Motor neuron (in vitro differentiated cells): ENCODE measurements at regions not wholly inside any gene's neighbourhood (a gene's known extent, or its start where the extent isn't known, plus 50 kb on each side); places are given as distances from the start of the nearest gene placed in this dataset.
A peak's percentile ranks its signal among the peaks of the same experiment; 100 is the strongest.
"Not testable (repeated sequence)": the region's sequence is repeated elsewhere in the genome, so short reads cannot be mapped to it uniquely, and the experiment has no call there.

Experiments used
- ATAC-seq, 8 experiments: fragments of 200-7000 bp; cut with Tn5 transposase; replicated peaks in 6 of 8; 2 replicates each; pipeline ENCODE4 v1.8.0; 2021; ENCODE audit warnings: mild to moderate bottlenecking in 8 of 8, moderate library complexity in 8 of 8
- H3K27ac ChIP-seq, 2 donors: fragments of 250-450 bp; sonication (Bioruptor Pico); 2 replicates each; pipeline ENCODE4 v1.9.0; 2021; ENCODE audit warnings: antibody characterized with exemption in 2 of 2, mild to moderate bottlenecking in 2 of 2, moderate library complexity in 1 of 2
- H3K4me1 ChIP-seq, 2 donors: fragments of 250-450 bp; sonication (Bioruptor Pico); replicated peaks in 1 of 2; 2 replicates each; pipeline ENCODE4 v1.6.1; 2021; ENCODE audit warnings: antibody characterized with exemption in 2 of 2, mild to moderate bottlenecking in 2 of 2, moderate library complexity in 1 of 2
- H3K4me3 ChIP-seq, 5 donors: fragments of 250-450 bp; sonication (Bioruptor Pico); 2 replicates each; pipeline ENCODE4 v1.9.0; 2021; ENCODE audit warnings: antibody characterized with exemption in 5 of 5, mild to moderate bottlenecking in 5 of 5, moderate library complexity in 4 of 5
- WGBS, 10 experiments: fragments of 450-650 bp; shearing (Covaris generic); methylation state at CpG; one replicate each; pipeline ENCODE4 v1.0.0; 2022; 5-methylcytosine and 5-hydroxymethylcytosine counted together
- in situ Hi-C, 9 experiments: fragments of 400-800 bp; cut with MboI; loops; one replicate each; pipeline ENCODE4 v1.15.0; 2021; ENCODE audit warnings: low sequenced_read_pairs in 9 of 9, low pct_unique_long_range_greater_than_20kb in 2 of 9; ENCODE audit not compliant: unreplicated experiment in 9 of 9

- H3K27ac ChIP-seq, result no peak overlapping the region
- in situ Hi-C loops, result no loop called here
- H3K4me3 ChIP-seq, result no peak overlapping the region
- WGBS, 10 experiments, result 0 to 89% (median 73%) methylated on average over 1 to 7 of the region's 7 CpGs; no CpG with 5 or more reads in 2 of the 10 experiments
- peaks cover 13 to 18% of the 10 kb centered on the region in 2 donors for H3K4me1 ChIP-seq
- peak in 2 of 8 experiments; percentile 31 to 84 for ATAC-seq
These were observed 100.9 kb upstream of the MSX2 start for GRCh38 chr5:174623433-174624019.

GRCh38 chr5:174624733-174625522 is 99.5 kb upstream of the MSX2 start:
- in situ Hi-C loops, result no loop called here
- 5 to 100% (median 74%) methylated on average over 1 to 7 of the region's 12 CpGs for WGBS, 10 experiments
- peaks cover 13 to 18% of the 10 kb centered on the region in 2 donors for H3K4me1 ChIP-seq
- H3K27ac ChIP-seq, result no peak overlapping the region
- H3K4me3 ChIP-seq, result no peak overlapping the region
- ATAC-seq, result peak in 2 of 8 experiments; percentile 24 to 47

- ATAC-seq, result peak in 5 of 8 experiments; percentile 64 to 80 (median 75)
- in situ Hi-C loops, result no loop called here
- H3K4me3 ChIP-seq, result no peak overlapping the region
- H3K27ac ChIP-seq, result peak overlapping the region in 1 of 2 donors; percentile 9
- 0 to 79% (median 19%) methylated on average over 1 to 11 of the region's 11 CpGs for WGBS, 10 experiments
- peaks cover 13 to 18% of the 10 kb centered on the region in 2 donors for H3K4me1 ChIP-seq
These were observed 98.6 kb upstream of the MSX2 start for GRCh38 chr5:174625591-174626350.

GRCh38 chr5:174626369-174626920 is 97.9 kb upstream of the MSX2 start:
- H3K27ac ChIP-seq, result peak overlapping the region in 1 of 2 donors; percentile 9
- no peak overlapping the region for H3K4me3 ChIP-seq
- 2 to 100% (median 54%) methylated on average over 2 to 6 of the region's 7 CpGs; no CpG with 5 or more reads in 1 of the 10 experiments for WGBS, 10 experiments
- peak in 3 of 8 experiments; percentile 15 to 44 (median 19) for ATAC-seq
- H3K4me1 ChIP-seq, result peaks cover 13 to 18% of the 10 kb centered on the region in 2 donors
- in situ Hi-C loops, result no loop called here

GRCh38 chr5:174636094-174636493 is 88.3 kb upstream of the MSX2 start:
- 0 to 100% (median 40%) methylated on average over 1 to 3 of the region's 6 CpGs; no CpG with 5 or more reads in 5 of the 10 experiments for WGBS, 10 experiments
- in situ Hi-C loops, result no loop called here
- Histone ChIP-seq H3K4me3 (no peak overlapping the region), H3K4me1 (no peaks in the 10 kb centered on the region), H3K27ac (no peak overlapping the region)
- no peak for ATAC-seq

- in situ Hi-C loops, result no loop called here
- 0 to 51% (median 0%) methylated on average over 1 to 4 of the region's 4 CpGs; no CpG with 5 or more reads in 3 of the 10 experiments for WGBS, 10 experiments
- H3K27ac ChIP-seq, result no peak overlapping the region
- ATAC-seq, result no peak
- no peaks in the 10 kb centered on the region for H3K4me1 ChIP-seq
- H3K4me3 ChIP-seq, result no peak overlapping the region
These were observed 81.5 kb upstream of the MSX2 start for GRCh38 chr5:174642816-174643405.

- ATAC-seq, result no peak
- no peak overlapping the region for H3K27ac ChIP-seq
- no peak overlapping the region for H3K4me3 ChIP-seq
- WGBS, 10 experiments, result 3 to 93% (median 71%) methylated on average over 1 to 3 of the region's 3 CpGs
- in situ Hi-C loops, result no loop called here
- H3K4me1 ChIP-seq, result no peaks in the 10 kb centered on the region
These were observed 79.9 kb upstream of the MSX2 start for GRCh38 chr5:174644436-174644835.

- Histone ChIP-seq H3K4me1 (no peaks in the 10 kb centered on the region), H3K27ac (no peak overlapping the region), H3K4me3 (no peak overlapping the region)
- no peak for ATAC-seq
- in situ Hi-C loops, result no loop called here
These were observed 79.5 kb upstream of the MSX2 start for GRCh38 chr5:174644923-174645322.

- Histone ChIP-seq H3K4me1 (no peaks in the 10 kb centered on the region), H3K4me3 (no peak overlapping the region), H3K27ac (no peak overlapping the region)
- in situ Hi-C loops, result no loop called here
- ATAC-seq, result no peak
- 20 to 100% (median 40%) methylated on average over 1 to 4 of the region's 4 CpGs; no CpG with 5 or more reads in 1 of the 10 experiments for WGBS, 10 experiments
These were observed 78.7 kb upstream of the MSX2 start for GRCh38 chr5:174645677-174646076.

GRCh38 chr5:174648618-174649017 is 75.8 kb upstream of the MSX2 start:
- H3K27ac ChIP-seq, ATAC-seq, H3K4me1 ChIP-seq, in situ Hi-C loops, H3K4me3 ChIP-seq: not testable (repeated sequence)
- 0 to 95% (median 67%) methylated on average over 1 to 3 of the region's 4 CpGs; no CpG with 5 or more reads in 3 of the 10 experiments for WGBS, 10 experiments

- 0 to 90% (median 67%) methylated on average over 1 to 8 of the region's 8 CpGs; no CpG with 5 or more reads in 1 of the 10 experiments for WGBS, 10 experiments
- ATAC-seq, result no peak
These were observed 75.0 kb upstream of the MSX2 start for GRCh38 chr5:174649391-174649790.

GRCh38 chr5:174654442-174654841 is 69.9 kb upstream of the MSX2 start:
- no peak overlapping the region for H3K27ac ChIP-seq
- no peak for ATAC-seq
- H3K4me1 ChIP-seq, result no peaks in the 10 kb centered on the region
- H3K4me3 ChIP-seq, result no peak overlapping the region
- in situ Hi-C loops, result no loop called here
- WGBS, 10 experiments, result 0 to 100% (median 89%) methylated on average over 1 to 3 of the region's 3 CpGs; no CpG with 5 or more reads in 5 of the 10 experiments

More at GRCh38 chr5:174649391-174649790, 75.0 kb upstream of the MSX2 start:
- Histone ChIP-seq H3K4me3 (no peak overlapping the region), H3K4me1 (no peaks in the 10 kb centered on the region), H3K27ac (no peak overlapping the region)
- in situ Hi-C loops, result no loop called here
